Stomach (tissue), 8 donors: ENCODE measurements at regions not wholly inside any gene's neighbourhood (a gene's known extent, or its start where the extent isn't known, plus 50 kb on each side); places are given as distances from the start of the nearest gene placed in this dataset.

Experiments used
- DNase-seq, 2 donors: peaks; one replicate each; pipeline versions ENCODE4 v3.0.0 to v3.0.0-alpha.2; 2013 to 2019
- H3K27ac ChIP-seq, 5 donors: fragments of 200-600 bp in 4 of 5; sonication (generic) in 4 of 5; one replicate each; pipeline ENCODE4 v1.5.1; 2013 to 2019; ENCODE audit warnings: mild to moderate bottlenecking in 1 of 5, moderate library complexity in 1 of 5
- H3K27me3 ChIP-seq, 3 donors: fragments of 200-600 bp; sonication (generic); one replicate each; pipeline ENCODE4 v1.5.1; 2017 to 2019; ENCODE audit warnings: mixed run types in 1 of 3
- H3K36me3 ChIP-seq, 4 donors: fragments of 200-600 bp; sonication (generic); 1 replicate in 3 of 4; 2 replicates in 1 of 4; pipeline ENCODE4 v1.5.1; 2016 to 2019
- H3K4me1 ChIP-seq, 4 donors: fragments of 200-600 bp; sonication (generic); one replicate each; pipeline ENCODE4 v1.5.1; 2016 to 2019
- H3K4me3 ChIP-seq, 4 donors: fragments of 200-600 bp; sonication (generic) in 3 of 4; one replicate each; pipeline ENCODE4 v1.5.1; 2016 to 2019; ENCODE audit warnings: mild to moderate bottlenecking in 1 of 4
- H3K9me3 ChIP-seq, 4 donors: fragments of 200-600 bp; sonication (generic); one replicate each; pipeline ENCODE4 v1.5.1; 2016 to 2019
- CTCF ChIP-seq, 7 experiments: fragments of 450-650 bp in 4 of 7; fragments of 200-600 bp in 3 of 7; sonication (generic) in 3 of 7; IDR thresholded peaks; one replicate each; pipeline ENCODE4 v1.5.1; 2016 to 2019; ENCODE audit warnings: antibody characterized with exemption in 7 of 7, control low read depth in 2 of 7, mild to moderate bottlenecking in 1 of 7
- EP300 ChIP-seq: sonication (generic); formaldehyde crosslinking; IDR thresholded peaks from one replicate; pipeline ENCODE4 v1.6.1; 2017; ENCODE audit warnings: antibody characterized with exemption
- POLR2A ChIP-seq, 4 donors: fragments of 450-650 bp; IDR thresholded peaks; one replicate each; pipeline ENCODE4 v1.6.1; 2016; ENCODE audit warnings: antibody characterized with exemption in 4 of 4, control low read depth in 2 of 4, mild to moderate bottlenecking in 1 of 4, moderate library complexity in 1 of 4
- POLR2AphosphoS5 ChIP-seq, 3 donors: sonication (generic); formaldehyde crosslinking; IDR thresholded peaks; one replicate each; pipeline ENCODE4 v1.6.1; 2016; ENCODE audit warnings: antibody characterized with exemption in 3 of 3
- WGBS, 5 donors: extraction: QIAGEN DNeasy Blood & Tissue Kit in 3 of 5; methylation state at CpG; one replicate each; pipeline versions ENCODE4 v1.1.5 to v1.1.7; 2013 to 2018; 5-methylcytosine and 5-hydroxymethylcytosine counted together
- intact Hi-C: fragments of 100-400 bp; cut with DNase I; formaldehyde crosslinking; loops from one replicate; pipeline ENCODE4 v1.15.1; 2023; ENCODE audit warnings: low total_unique reads
- donor health status: healthy with polysubstance abuse.
- donor health status: Bipolar disorder and iron deficiency.
- donor health status: healthy.

GRCh38 chr20:56759741-56760278, 130.7 kb downstream of the TFAP2C start:
- WGBS, 5 donors, result 82 to 87% (median 83%) methylated on average over 8 of the region's 8 CpGs
- Histone ChIP-seq H3K27me3 (peaks cover 0 to 20% (median 0%) of the 10 kb centered on the region in 3 donors), H3K9me3 (peaks cover 0 to 4% (median 0%) of the 10 kb centered on the region in 4 donors), H3K36me3 (no peaks in the 10 kb centered on the region), H3K4me1 (no peaks in the 10 kb centered on the region), H3K27ac (no peak overlapping the region), H3K4me3 (no peak overlapping the region)
- intact Hi-C loops, result no loop called here
- no peak for DNase-seq
- TF ChIP-seq CTCF (IDR thresholded peaks at IDR 0.05), result no peak
- TF ChIP-seq POLR2A (IDR thresholded peaks at IDR 0.05), result no peak
- no peak for TF ChIP-seq POLR2AphosphoS5 (IDR thresholded peaks at IDR 0.05)
- no peak for TF ChIP-seq EP300

GRCh38 chr20:56760610-56761009, 131.5 kb downstream of the TFAP2C start:
- intact Hi-C loops, result no loop called here
- H3K27me3 ChIP-seq, result peaks cover 0 to 19% (median 0%) of the 10 kb centered on the region in 3 donors
- no peak for DNase-seq
- no peak overlapping the region for H3K27ac ChIP-seq
- H3K36me3 ChIP-seq, result no peaks in the 10 kb centered on the region
- peaks cover 0 to 4% (median 0%) of the 10 kb centered on the region in 4 donors for H3K9me3 ChIP-seq
- 70 to 90% (median 86%) methylated on average over 6 of the region's 6 CpGs for WGBS, 5 donors
- H3K4me1 ChIP-seq, result no peaks in the 10 kb centered on the region
- TF ChIP-seq POLR2A (IDR thresholded peaks at IDR 0.05) (no peak), POLR2AphosphoS5 (IDR thresholded peaks at IDR 0.05) (no peak), CTCF (IDR thresholded peaks at IDR 0.05) (no peak), EP300 (no peak)
- no peak overlapping the region for H3K4me3 ChIP-seq

GRCh38 chr20:56761393-56761792, 132.3 kb downstream of the TFAP2C start:
- DNase-seq, result no peak
- no peaks in the 10 kb centered on the region for H3K4me1 ChIP-seq
- peaks cover 0 to 4% (median 0%) of the 10 kb centered on the region in 4 donors for H3K9me3 ChIP-seq
- intact Hi-C loops, result no loop called here
- peaks cover 0 to 14% (median 0%) of the 10 kb centered on the region in 3 donors for H3K27me3 ChIP-seq
- 88 to 97% (median 91%) methylated on average over 2 of the region's 2 CpGs for WGBS, 5 donors
- H3K36me3 ChIP-seq, result no peaks in the 10 kb centered on the region
- no peak overlapping the region for H3K27ac ChIP-seq
- TF ChIP-seq CTCF (IDR thresholded peaks at IDR 0.05) (no peak), EP300 (no peak), POLR2A (IDR thresholded peaks at IDR 0.05) (no peak), POLR2AphosphoS5 (IDR thresholded peaks at IDR 0.05) (no peak)
- H3K4me3 ChIP-seq, result no peak overlapping the region

GRCh38 chr20:56762401-56762800, 133.3 kb downstream of the TFAP2C start:
- WGBS, 5 donors, result 85 to 94% (median 89%) methylated on average over 4 of the region's 4 CpGs
- H3K27me3 ChIP-seq, result peaks cover 0 to 12% (median 0%) of the 10 kb centered on the region in 3 donors
- TF ChIP-seq POLR2AphosphoS5 (IDR thresholded peaks at IDR 0.05) (no peak), EP300 (no peak), POLR2A (IDR thresholded peaks at IDR 0.05) (no peak), CTCF (IDR thresholded peaks at IDR 0.05) (no peak)
- DNase-seq, result no peak
- no peaks in the 10 kb centered on the region for H3K4me1 ChIP-seq
- peaks cover 0 to 2% (median 0%) of the 10 kb centered on the region in 4 donors for H3K9me3 ChIP-seq
- intact Hi-C loops, result no loop called here
- no peak overlapping the region for H3K4me3 ChIP-seq
- H3K36me3 ChIP-seq, result no peaks in the 10 kb centered on the region
- H3K27ac ChIP-seq, result no peak overlapping the region
